Liver (tissue), 8 donors: ENCODE measurements at regions not wholly inside any gene's neighbourhood (a gene's known extent, or its start where the extent isn't known, plus 50 kb on each side); places are given as distances from the start of the nearest gene placed in this dataset.

Experiments used
- DNase-seq: peaks from one replicate; pipeline ENCODE4 v3.0.0-alpha.2; 2017; ENCODE audit warnings: low spot score
- H3K27ac ChIP-seq, 2 donors: one replicate each; pipeline ENCODE4 v1.7.0; 2013; ENCODE audit warnings: inconsistent platforms in 2 of 2, low read length in 2 of 2, control low read depth in 1 of 2, low read depth in 1 of 2, mild to moderate bottlenecking in 1 of 2
- H3K27me3 ChIP-seq, 4 donors: one replicate each; pipeline versions ENCODE4 v1.6.1 to v1.7.0; 2013; ENCODE audit warnings: low read length in 3 of 4, inconsistent platforms in 1 of 4, mild to moderate bottlenecking in 1 of 4, moderate library complexity in 1 of 4; ENCODE audit not compliant: control insufficient read depth in 4 of 4, insufficient read depth in 4 of 4
- H3K36me3 ChIP-seq, 4 donors: one replicate each; pipeline versions ENCODE4 v1.6.1 to v1.7.0; 2013; ENCODE audit warnings: low read length in 3 of 4, mild to moderate bottlenecking in 3 of 4, low read depth in 1 of 4, moderate library complexity in 1 of 4; ENCODE audit not compliant: control insufficient read depth in 4 of 4, insufficient read depth in 3 of 4
- H3K4me1 ChIP-seq, 4 donors: one replicate each; pipeline versions ENCODE4 v1.6.1 to v1.7.0; 2013; ENCODE audit warnings: low read length in 3 of 4, mild to moderate bottlenecking in 3 of 4, moderate library complexity in 1 of 4; ENCODE audit not compliant: control insufficient read depth in 4 of 4, insufficient read depth in 4 of 4
- H3K4me3 ChIP-seq, 3 donors: one replicate each; pipeline versions ENCODE4 v1.6.1 to v1.7.0; 2013; ENCODE audit warnings: low read length in 3 of 3, control low read depth in 1 of 3, low read depth in 1 of 3, mild to moderate bottlenecking in 1 of 3
- H3K9ac ChIP-seq, 2 donors: one replicate each; pipeline ENCODE4 v1.7.0; 2013; ENCODE audit warnings: low read length in 2 of 2, mild to moderate bottlenecking in 2 of 2, moderate library complexity in 2 of 2, control low read depth in 1 of 2, low read depth in 1 of 2
- H3K9me3 ChIP-seq, 4 donors: one replicate each; pipeline versions ENCODE4 v1.6.1 to v1.7.0; 2013; ENCODE audit warnings: low read length in 3 of 4; ENCODE audit not compliant: control insufficient read depth in 4 of 4
- ATF3 ChIP-seq: IDR thresholded peaks from 2 replicates; pipeline ENCODE4 v1.6.1; 2016; ENCODE audit warnings: antibody characterized with exemption
- EGR1 ChIP-seq, 2 donors: IDR thresholded peaks; 2 replicates each; pipeline ENCODE4 v1.6.1; 2016 to 2018; ENCODE audit warnings: antibody characterized with exemption in 2 of 2, low read depth in 2 of 2
- FOXA2 ChIP-seq: IDR thresholded peaks from 2 replicates; pipeline ENCODE4 v1.6.1; 2016; ENCODE audit warnings: antibody characterized with exemption
- GABPA ChIP-seq, 2 donors: IDR thresholded peaks in 1 of 2; conservative IDR thresholded peaks in 1 of 2; 2 replicates each; pipeline ENCODE4 v1.6.1; 2016; ENCODE audit warnings: antibody characterized with exemption in 2 of 2, mild to moderate bottlenecking in 1 of 2, moderate library complexity in 1 of 2
- HNF4A ChIP-seq, 2 donors: conservative IDR thresholded peaks; 2 replicates each; pipeline ENCODE4 v1.6.1; 2016; ENCODE audit warnings: antibody characterized with exemption in 2 of 2, mild to moderate bottlenecking in 2 of 2
- HNF4G ChIP-seq: IDR thresholded peaks from 2 replicates; pipeline ENCODE4 v1.6.1; 2016; ENCODE audit warnings: antibody characterized with exemption
- RAD21 ChIP-seq, 2 donors: IDR thresholded peaks; 2 replicates each; pipeline ENCODE4 v1.6.1; 2016; ENCODE audit warnings: antibody characterized with exemption in 2 of 2, mild to moderate bottlenecking in 2 of 2
- TAF1 ChIP-seq: conservative IDR thresholded peaks from 2 replicates; pipeline ENCODE4 v1.6.1; 2016; ENCODE audit warnings: antibody characterized with exemption, mild to moderate bottlenecking
- ZBTB33 ChIP-seq: IDR thresholded peaks from 2 replicates; pipeline ENCODE4 v1.6.1; 2016; ENCODE audit warnings: antibody characterized with exemption
- WGBS: extraction: QIAGEN DNeasy Blood & Tissue Kit; methylation state at CpG from one replicate; pipeline ENCODE4 v1.1.7; 2013; 5-methylcytosine and 5-hydroxymethylcytosine counted together
- TF ChIP-seq, protein P1 (sequence below): IDR thresholded peaks from 2 replicates; pipeline ENCODE4 v1.6.1; 2016; ENCODE audit warnings: antibody characterized with exemption
- TF ChIP-seq, protein P2 (sequence below): IDR thresholded peaks from 2 replicates; pipeline ENCODE4 v1.6.1; 2016; ENCODE audit warnings: antibody characterized with exemption, mild to moderate bottlenecking
- TF ChIP-seq, protein P3 (sequence below): fragments of 150-350 bp; IDR thresholded peaks from 2 replicates; pipeline ENCODE4 v1.5.1; 2017; ENCODE audit warnings: improper control_type of control experiment, low read depth, low read length; ENCODE audit not compliant: missing input control
- donor health status: healthy.
- donor health status: healthy.
- donor health status: healthy.
- donor health status: healthy.
- donor health status: healthy.

- TF ChIP-seq ZBTB33 (no peak), GABPA (IDR thresholded peaks at IDR 0.05 in 1 of 2, conservative IDR thresholded peaks at IDR 0.05 in 1 of 2) (no peak), ATF3 (no peak)
These were observed 123.5 kb upstream of the KITLG start (continued) for GRCh38 chr12:88703790-88704189.

DNA sequence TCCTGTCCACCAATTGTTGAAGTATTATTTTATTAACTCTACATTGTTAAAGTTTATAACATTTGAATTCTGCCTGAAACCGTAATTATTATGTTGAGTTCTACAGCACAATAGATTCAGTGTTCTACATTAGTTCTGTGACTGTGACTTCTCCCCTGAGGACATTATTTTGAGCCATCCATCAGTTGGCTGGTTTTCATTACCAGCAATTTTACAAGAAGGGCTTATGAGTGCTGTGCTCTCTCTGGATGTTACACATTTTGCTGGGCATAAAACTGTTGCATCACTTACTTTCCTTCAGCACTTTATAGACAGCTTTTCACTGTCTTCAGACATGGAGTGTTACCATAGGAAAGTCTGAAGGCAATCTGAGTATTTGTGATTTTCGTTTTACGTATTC is 118.2 kb upstream of the KITLG start:
- Histone ChIP-seq H3K9me3 (no peaks in the 10 kb centered on the region), H3K27ac (no peak overlapping the region), H3K9ac (no peak overlapping the region), H3K36me3 (no peaks in the 10 kb centered on the region), H3K27me3 (no peaks in the 10 kb centered on the region), H3K4me3 (no peak overlapping the region), H3K4me1 (no peaks in the 10 kb centered on the region)
- 88% methylated on average over 3 of the region's 3 CpGs for WGBS
- DNase-seq: no peak
- TF ChIP-seq GABPA (IDR thresholded peaks at IDR 0.05 in 1 of 2, conservative IDR thresholded peaks at IDR 0.05 in 1 of 2) (no peak), TAF1 (no peak), HNF4A (conservative IDR thresholded peaks at IDR 0.05) (no peak), ZBTB33 (no peak), EGR1 (IDR thresholded peaks at IDR 0.05; ENCODE audit: low read depth in 2 of 2) (no peak), RAD21 (IDR thresholded peaks at IDR 0.05) (no peak), HNF4G (no peak), FOXA2 (no peak)
- TF ChIP-seq, protein P1, sequence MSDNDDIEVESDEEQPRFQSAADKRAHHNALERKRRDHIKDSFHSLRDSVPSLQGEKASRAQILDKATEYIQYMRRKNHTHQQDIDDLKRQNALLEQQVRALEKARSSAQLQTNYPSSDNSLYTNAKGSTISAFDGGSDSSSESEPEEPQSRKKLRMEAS: no peak
- TF ChIP-seq, protein P2, sequence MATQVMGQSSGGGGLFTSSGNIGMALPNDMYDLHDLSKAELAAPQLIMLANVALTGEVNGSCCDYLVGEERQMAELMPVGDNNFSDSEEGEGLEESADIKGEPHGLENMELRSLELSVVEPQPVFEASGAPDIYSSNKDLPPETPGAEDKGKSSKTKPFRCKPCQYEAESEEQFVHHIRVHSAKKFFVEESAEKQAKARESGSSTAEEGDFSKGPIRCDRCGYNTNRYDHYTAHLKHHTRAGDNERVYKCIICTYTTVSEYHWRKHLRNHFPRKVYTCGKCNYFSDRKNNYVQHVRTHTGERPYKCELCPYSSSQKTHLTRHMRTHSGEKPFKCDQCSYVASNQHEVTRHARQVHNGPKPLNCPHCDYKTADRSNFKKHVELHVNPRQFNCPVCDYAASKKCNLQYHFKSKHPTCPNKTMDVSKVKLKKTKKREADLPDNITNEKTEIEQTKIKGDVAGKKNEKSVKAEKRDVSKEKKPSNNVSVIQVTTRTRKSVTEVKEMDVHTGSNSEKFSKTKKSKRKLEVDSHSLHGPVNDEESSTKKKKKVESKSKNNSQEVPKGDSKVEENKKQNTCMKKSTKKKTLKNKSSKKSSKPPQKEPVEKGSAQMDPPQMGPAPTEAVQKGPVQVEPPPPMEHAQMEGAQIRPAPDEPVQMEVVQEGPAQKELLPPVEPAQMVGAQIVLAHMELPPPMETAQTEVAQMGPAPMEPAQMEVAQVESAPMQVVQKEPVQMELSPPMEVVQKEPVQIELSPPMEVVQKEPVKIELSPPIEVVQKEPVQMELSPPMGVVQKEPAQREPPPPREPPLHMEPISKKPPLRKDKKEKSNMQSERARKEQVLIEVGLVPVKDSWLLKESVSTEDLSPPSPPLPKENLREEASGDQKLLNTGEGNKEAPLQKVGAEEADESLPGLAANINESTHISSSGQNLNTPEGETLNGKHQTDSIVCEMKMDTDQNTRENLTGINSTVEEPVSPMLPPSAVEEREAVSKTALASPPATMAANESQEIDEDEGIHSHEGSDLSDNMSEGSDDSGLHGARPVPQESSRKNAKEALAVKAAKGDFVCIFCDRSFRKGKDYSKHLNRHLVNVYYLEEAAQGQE: no peak
- TF ChIP-seq, protein P3, sequence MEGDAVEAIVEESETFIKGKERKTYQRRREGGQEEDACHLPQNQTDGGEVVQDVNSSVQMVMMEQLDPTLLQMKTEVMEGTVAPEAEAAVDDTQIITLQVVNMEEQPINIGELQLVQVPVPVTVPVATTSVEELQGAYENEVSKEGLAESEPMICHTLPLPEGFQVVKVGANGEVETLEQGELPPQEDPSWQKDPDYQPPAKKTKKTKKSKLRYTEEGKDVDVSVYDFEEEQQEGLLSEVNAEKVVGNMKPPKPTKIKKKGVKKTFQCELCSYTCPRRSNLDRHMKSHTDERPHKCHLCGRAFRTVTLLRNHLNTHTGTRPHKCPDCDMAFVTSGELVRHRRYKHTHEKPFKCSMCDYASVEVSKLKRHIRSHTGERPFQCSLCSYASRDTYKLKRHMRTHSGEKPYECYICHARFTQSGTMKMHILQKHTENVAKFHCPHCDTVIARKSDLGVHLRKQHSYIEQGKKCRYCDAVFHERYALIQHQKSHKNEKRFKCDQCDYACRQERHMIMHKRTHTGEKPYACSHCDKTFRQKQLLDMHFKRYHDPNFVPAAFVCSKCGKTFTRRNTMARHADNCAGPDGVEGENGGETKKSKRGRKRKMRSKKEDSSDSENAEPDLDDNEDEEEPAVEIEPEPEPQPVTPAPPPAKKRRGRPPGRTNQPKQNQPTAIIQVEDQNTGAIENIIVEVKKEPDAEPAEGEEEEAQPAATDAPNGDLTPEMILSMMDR: no peak
